SU-DHL-6 (cell line): ENCODE measurements at regions not wholly inside any gene's neighbourhood (a gene's known extent, or its start where the extent isn't known, plus 50 kb on each side); places are given as distances from the start of the nearest gene placed in this dataset.

Source experiments
- H2AFZ ChIP-seq: fragments of 200-600 bp; sonication (generic); 2 replicates; pipeline ENCODE4 v1.6.1; 2014; ENCODE audit warnings: low read depth, mild to moderate bottlenecking, moderate library complexity, mixed read lengths, antibody characterized with exemption, low read length; ENCODE audit not compliant: severe bottlenecking
- H3F3A ChIP-seq: fragments of 200-600 bp; shearing (Covaris generic); 2 replicates; pipeline ENCODE4 v1.6.0; 2016; ENCODE audit warnings: antibody characterized with exemption, mild to moderate bottlenecking; ENCODE audit not compliant: insufficient read depth
- H3K27ac ChIP-seq: fragments of 200-600 bp; sonication (generic); 2 replicates; pipeline ENCODE4 v1.5.1; 2016; ENCODE audit warnings: low read depth, mild to moderate bottlenecking, low read length, moderate library complexity, mixed read lengths
- H3K27me3 ChIP-seq: fragments of 200-600 bp; sonication (generic), shearing (Covaris generic); 2 replicates; pipeline ENCODE4 v1.6.0; 2014; ENCODE audit warnings: mild to moderate bottlenecking, low read length
- H3K36me3 ChIP-seq: fragments of 200-600 bp; sonication (generic); 2 replicates; pipeline ENCODE4 v1.6.1; 2014; ENCODE audit warnings: mild to moderate bottlenecking, low read length, mixed read lengths
- H3K4me2 ChIP-seq: fragments of 300-600, 200-600 bp; shearing (Covaris generic), sonication (generic); 2 replicates; pipeline ENCODE4 v1.6.0; 2014; ENCODE audit warnings: low read length, low read depth, mild to moderate bottlenecking; ENCODE audit not compliant: poor library complexity, severe bottlenecking
- H3K4me3 ChIP-seq: fragments of 200-600 bp; sonication (generic); 2 replicates; pipeline ENCODE4 v1.5.1; 2014; ENCODE audit warnings: antibody characterized with exemption, low read length, mild to moderate bottlenecking, mixed read lengths; ENCODE audit not compliant: insufficient read depth, poor library complexity, severe bottlenecking
- H3K79me2 ChIP-seq: fragments of 200-600 bp; sonication (generic); 2 replicates; pipeline ENCODE4 v1.6.1; 2014; ENCODE audit warnings: mild to moderate bottlenecking, low read length, moderate library complexity; ENCODE audit not compliant: insufficient read depth
- H3K9ac ChIP-seq: fragments of 200-600 bp; sonication (generic); 2 replicates; pipeline ENCODE4 v1.7.0; 2014; ENCODE audit warnings: mild to moderate bottlenecking, low read length
- H3K9me2 ChIP-seq: fragments of 200-600 bp; sonication (generic); replicated peaks from 2 replicates; pipeline ENCODE4 v1.6.1; 2014; ENCODE audit warnings: low read length; ENCODE audit not compliant: insufficient read depth
- H3K9me3 ChIP-seq: fragments of 200-600 bp; sonication (generic); 2 replicates; pipeline ENCODE4 v1.6.1; 2014; ENCODE audit warnings: low read length, mixed read lengths; ENCODE audit not compliant: insufficient read depth
- H4K20me1 ChIP-seq: fragments of 200-600 bp; sonication (generic); 2 replicates; pipeline ENCODE4 v1.6.1; 2014; ENCODE audit warnings: low read depth, mild to moderate bottlenecking, antibody characterized with exemption, low read length, moderate library complexity, mixed read lengths
- CTCF ChIP-seq: fragments of 200-600 bp; sonication (generic); IDR thresholded peaks from one replicate; pipeline ENCODE4 v1.5.1; 2017; ENCODE audit warnings: antibody characterized with exemption, mild to moderate bottlenecking, low read length, moderate library complexity; ENCODE audit not compliant: insufficient read depth, poor library complexity, severe bottlenecking
- EZH2phosphoT487 ChIP-seq: fragments of 200-600 bp; sonication (generic), shearing (Covaris generic); conservative IDR thresholded peaks from 2 replicates; pipeline ENCODE4 v1.6.1; 2018; ENCODE audit warnings: mild to moderate bottlenecking, antibody characterized with exemption, low read length, moderate library complexity, mixed read lengths

- H3K4me2 ChIP-seq = no peak overlapping the region
- H3K27ac ChIP-seq = no peak overlapping the region
- no peaks in the 10 kb centered on the region for H3K27me3 ChIP-seq
- no peaks in the 10 kb centered on the region for H3K36me3 ChIP-seq
- H3K9ac ChIP-seq = no peak overlapping the region
- no peaks in the 10 kb centered on the region for H3K9me3 ChIP-seq
- no peak overlapping the region for H2AFZ ChIP-seq
- no peak overlapping the region for H3K4me3 ChIP-seq
- no peaks in the 10 kb centered on the region for H3K79me2 ChIP-seq
- TF ChIP-seq CTCF = no peak
- TF ChIP-seq EZH2phosphoT487 = no peak
- no peaks in the 10 kb centered on the region for H3F3A ChIP-seq
- H4K20me1 ChIP-seq = no peaks in the 10 kb centered on the region
- H3K9me2 ChIP-seq = no peaks in the 10 kb centered on the region
Observed at GRCh38 chr2:225100269-225100668, 58.0 kb upstream of the DOCK10 start.

- no peaks in the 10 kb centered on the region for H3F3A ChIP-seq
Observed at GRCh38 chr2:225097035-225097434, 54.8 kb upstream of the DOCK10 start.

More at GRCh38 chr2:225097035-225097434, 54.8 kb upstream of the DOCK10 start:
- no peak overlapping the region for H3K4me3 ChIP-seq
- no peaks in the 10 kb centered on the region for H3K9me3 ChIP-seq
- TF ChIP-seq EZH2phosphoT487 = no peak
- TF ChIP-seq CTCF = no peak
- H2AFZ ChIP-seq = no peak overlapping the region
- H3K9me2 ChIP-seq = no peaks in the 10 kb centered on the region
- no peaks in the 10 kb centered on the region for H3K79me2 ChIP-seq
- no peaks in the 10 kb centered on the region for H3K27me3 ChIP-seq
- no peaks in the 10 kb centered on the region for H4K20me1 ChIP-seq
- H3K9ac ChIP-seq = no peak overlapping the region
- H3K36me3 ChIP-seq = no peaks in the 10 kb centered on the region
- H3K4me2 ChIP-seq = no peak overlapping the region
- no peak overlapping the region for H3K27ac ChIP-seq
